HepG2 (cell line): ENCODE measurements at regions not wholly inside any gene's neighbourhood (a gene's known extent, or its start where the extent isn't known, plus 50 kb on each side); places are given as distances from the start of the nearest gene placed in this dataset.

Experiments
- ATAC-seq: fragments of 200-7000 bp; cut with Tn5 transposase; 3 replicates; pipeline ENCODE4 v1.9.1; 2020; ENCODE audit warnings: mild to moderate bottlenecking, moderate library complexity
- BruUV-seq: library from RNA; stranded (reverse); fragments of 400-500 nt; replicated peaks from 2 replicates; lab custom pipeline; 2021; lab: Mats Ljungman, UMichigan
- CTCF ChIA-PET: fragments of 300-600 bp; formaldehyde crosslinking; extraction: SDS; loops from one replicate; lab custom pipeline; 2021; ENCODE audit warnings: low total read pairs, inconsistent platforms, low intra/inter-chr PET ratio; lab: Yijun Ruan, JAX
- POLR2A ChIA-PET: fragments of 350-600 bp; sonication (Branson Sonifier 250); formaldehyde crosslinking; loops from one replicate; lab custom pipeline; 2020; ENCODE audit warnings: antibody characterized with exemption, inconsistent platforms; lab: Yijun Ruan, JAX
- DNase-seq: peaks from one replicate; pipeline ENCODE4 v3.0.0-alpha.2; 2015; ENCODE audit warnings: low spot score
- FAIRE-seq: peaks from 3 replicates; lab custom pipeline; 2011; peaks lifted over from hg19 to GRCh38; lab: Jason Lieb, UNC
- H2AFZ ChIP-seq: one replicate; pipeline ENCODE4 v1.6.1; 2011; ENCODE audit warnings: low read length, inconsistent platforms
- H3K27ac ChIP-seq: fragments of 300-600 bp; 3 replicates; pipeline ENCODE4 v1.8.0; 2011; ENCODE audit warnings: mixed run types, mild to moderate bottlenecking, mixed read lengths, low read length, inconsistent platforms; ENCODE audit not compliant: insufficient read depth; ENCODE audit errors: extremely low read length
- H3K27me3 ChIP-seq, 2 experiments: fragments of 200-600 bp in 1 of 2; 2 replicates in 1 of 2; 3 replicates in 1 of 2; pipeline versions ENCODE4 v1.6.0 to v1.8.0; 2011; ENCODE audit warnings: low read length in 2 of 2, mild to moderate bottlenecking in 2 of 2, moderate library complexity in 2 of 2, inconsistent platforms in 1 of 2; ENCODE audit not compliant: insufficient read depth in 2 of 2, control insufficient read depth in 1 of 2
- H3K36me3 ChIP-seq, 2 experiments: fragments of 200-600 bp in 1 of 2; replicated peaks in 1 of 2; 2 replicates in 1 of 2; 3 replicates in 1 of 2; pipeline versions ENCODE4 v1.5.1 to v1.8.0; 2011; ENCODE audit warnings: low read length in 2 of 2, inconsistent platforms in 1 of 2; ENCODE audit not compliant: insufficient read depth in 2 of 2, control insufficient read depth in 1 of 2
- H3K4me1 ChIP-seq: 2 replicates; pipeline ENCODE4 v1.5.1; 2012; ENCODE audit warnings: low read length, inconsistent platforms; ENCODE audit not compliant: insufficient read depth
- H3K4me2 ChIP-seq: 2 replicates; pipeline ENCODE4 v1.6.0; 2011; ENCODE audit warnings: low read depth, low read length, inconsistent platforms
- H3K4me3 ChIP-seq, 3 experiments: fragments of 200-600 bp in 1 of 3; sonication (generic), shearing (Covaris generic) in 1 of 3; replicated peaks in 1 of 3; 2 replicates each; pipeline ENCODE4 v1.5.1; 2011 to 2016; ENCODE audit warnings: low read length in 3 of 3, inconsistent platforms in 2 of 3, low read depth in 2 of 3, mild to moderate bottlenecking in 2 of 3, control low read depth in 1 of 3, mixed read lengths in 1 of 3; ENCODE audit not compliant: insufficient read depth in 1 of 3
- H3K79me2 ChIP-seq: one replicate; pipeline ENCODE4 v1.6.1; 2011; ENCODE audit warnings: low read length, inconsistent platforms; ENCODE audit not compliant: insufficient read depth
- H3K9ac ChIP-seq: 2 replicates; pipeline ENCODE4 v1.6.0; 2011; ENCODE audit warnings: mild to moderate bottlenecking, low read depth, low read length, inconsistent platforms; ENCODE audit not compliant: insufficient read depth
- H3K9me3 ChIP-seq: 2 replicates; pipeline ENCODE4 v1.5.1; 2012; ENCODE audit warnings: mild to moderate bottlenecking, low read length
- H4K20me1 ChIP-seq: 2 replicates; pipeline ENCODE4 v1.6.0; 2011; ENCODE audit warnings: inconsistent platforms, mild to moderate bottlenecking, low read length, moderate library complexity; ENCODE audit not compliant: insufficient read depth
- ATAD3A ChIP-seq: sonication (generic); formaldehyde crosslinking; IDR thresholded peaks from 2 replicates; pipeline ENCODE4 v1.4.0; 2020; ENCODE audit warnings: missing genetic modification reagents
- ELF3 ChIP-seq: IDR thresholded peaks from 2 replicates; pipeline ENCODE4 v1.6.1; 2016; ENCODE audit warnings: missing genetic modification reagents, missing compliant biosample characterization
- GTF2F1 ChIP-seq: fragments of 150-350 bp; IDR thresholded peaks from 2 replicates; pipeline ENCODE4 v1.6.1; 2014; ENCODE audit warnings: low read length
- HDAC2 ChIP-seq: sonication (generic); formaldehyde crosslinking; IDR thresholded peaks from 2 replicates; pipeline ENCODE4 v1.4.0; 2020; ENCODE audit warnings: missing genetic modification reagents
- HHEX ChIP-seq: IDR thresholded peaks from 2 replicates; pipeline ENCODE4 v1.6.1; 2016; ENCODE audit warnings: control low read depth
- MLLT10 ChIP-seq: sonication (generic); formaldehyde crosslinking; IDR thresholded peaks from 2 replicates; pipeline ENCODE4 v1.4.0; 2020; ENCODE audit warnings: missing genetic modification reagents
- NPAS2 ChIP-seq: sonication (generic); formaldehyde crosslinking; IDR thresholded peaks from 2 replicates; pipeline ENCODE4 v1.8.0; 2022; ENCODE audit warnings: mild to moderate bottlenecking, missing genetic modification reagents, borderline replicate concordance
- SOX6 ChIP-seq, 2 experiments: fragments of 450-650 bp in 1 of 2; sonication (generic) in 1 of 2; formaldehyde crosslinking in 1 of 2; IDR thresholded peaks; 2 replicates each; pipeline versions ENCODE4 v1.4.0 to v1.6.1; 2017 to 2020; ENCODE audit warnings: antibody characterized with exemption in 1 of 2, mild to moderate bottlenecking in 1 of 2, missing genetic modification reagents in 1 of 2
- ZFP82 ChIP-seq: sonication (generic); formaldehyde crosslinking; IDR thresholded peaks from 2 replicates; pipeline ENCODE4 v1.5.1; 2020; ENCODE audit warnings: mild to moderate bottlenecking, missing genetic modification reagents, borderline replicate concordance
- ZNF558 ChIP-seq: sonication (generic); formaldehyde crosslinking; IDR thresholded peaks from 2 replicates; pipeline ENCODE4 v1.9.0; 2022; ENCODE audit warnings: mild to moderate bottlenecking, missing genetic modification reagents, borderline replicate concordance
- ZNF562 ChIP-seq: sonication (generic); formaldehyde crosslinking; IDR thresholded peaks from 2 replicates; pipeline ENCODE4 v1.8.0; 2022; ENCODE audit warnings: missing genetic modification reagents, borderline replicate concordance
- WGBS: methylation state at CpG from one replicate; pipeline ENCODE4 v1.1.6; 2017; ENCODE audit warnings: low lambda C conversion rate; 5-methylcytosine and 5-hydroxymethylcytosine counted together
- in situ Hi-C: cut with HindIII; loops from 2 replicates; pipeline ENCODE4 v1.10.0; 2017; ENCODE audit warnings: low pct_unique_long_range_greater_than_20kb; ENCODE audit not compliant: extremely low pct_ligation_motif_present
- intact Hi-C: fragments of 100-400 bp; cut with micrococcal nuclease; formaldehyde crosslinking; loops from one replicate; pipeline ENCODE4 v1.10.0; 2022; ENCODE audit not compliant: unreplicated experiment
- TF ChIP-seq, protein P1 (sequence below): sonication (generic); formaldehyde crosslinking; conservative IDR thresholded peaks from 2 replicates; pipeline ENCODE4 v1.8.1; 2023; ENCODE audit warnings: missing genetic modification reagents
- TF ChIP-seq, protein P2 (sequence below): sonication (generic); formaldehyde crosslinking; IDR thresholded peaks from 2 replicates; pipeline ENCODE4 v1.9.0; 2021; ENCODE audit warnings: missing genetic modification reagents, borderline replicate concordance
- TF ChIP-seq, protein P3 (sequence below): sonication (generic); formaldehyde crosslinking; IDR thresholded peaks from 2 replicates; pipeline ENCODE4 v1.8.1; 2023; ENCODE audit warnings: missing genetic modification reagents, inconsistent platforms, borderline replicate concordance
- TF ChIP-seq, protein P4 (sequence below): sonication (generic); formaldehyde crosslinking; IDR thresholded peaks from 2 replicates; pipeline ENCODE4 v1.4.0; 2020; ENCODE audit warnings: mild to moderate bottlenecking, missing genetic modification reagents, borderline replicate concordance

DNA sequence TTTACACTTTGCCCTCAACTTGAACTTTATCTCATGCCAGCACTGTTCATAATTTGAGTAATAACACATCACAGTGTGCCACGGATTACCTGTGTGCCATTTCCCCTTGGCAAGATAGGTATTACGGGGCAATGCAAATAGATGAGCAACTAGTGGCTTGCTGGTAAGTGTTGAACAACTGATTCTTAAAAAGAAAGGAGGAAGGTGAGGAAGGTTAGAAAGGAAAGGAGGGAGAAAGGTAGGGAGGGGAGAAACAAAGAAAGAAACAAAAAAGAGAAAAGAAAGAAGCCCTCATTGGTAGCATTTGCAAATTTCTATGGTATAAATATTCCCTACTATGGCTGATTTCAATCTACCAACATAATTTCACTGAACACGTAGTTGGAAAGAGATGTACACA lies 118.2 kb upstream of the OLIG2 start (continued):
- TF ChIP-seq ZNF562 (CRISPR knock-in tag) (no peak), HDAC2 (CRISPR knock-in tag) (no peak)
- TF ChIP-seq, protein P1, sequence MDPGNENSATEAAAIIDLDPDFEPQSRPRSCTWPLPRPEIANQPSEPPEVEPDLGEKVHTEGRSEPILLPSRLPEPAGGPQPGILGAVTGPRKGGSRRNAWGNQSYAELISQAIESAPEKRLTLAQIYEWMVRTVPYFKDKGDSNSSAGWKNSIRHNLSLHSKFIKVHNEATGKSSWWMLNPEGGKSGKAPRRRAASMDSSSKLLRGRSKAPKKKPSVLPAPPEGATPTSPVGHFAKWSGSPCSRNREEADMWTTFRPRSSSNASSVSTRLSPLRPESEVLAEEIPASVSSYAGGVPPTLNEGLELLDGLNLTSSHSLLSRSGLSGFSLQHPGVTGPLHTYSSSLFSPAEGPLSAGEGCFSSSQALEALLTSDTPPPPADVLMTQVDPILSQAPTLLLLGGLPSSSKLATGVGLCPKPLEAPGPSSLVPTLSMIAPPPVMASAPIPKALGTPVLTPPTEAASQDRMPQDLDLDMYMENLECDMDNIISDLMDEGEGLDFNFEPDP (CRISPR knock-in tag): no peak
- TF ChIP-seq, protein P2, sequence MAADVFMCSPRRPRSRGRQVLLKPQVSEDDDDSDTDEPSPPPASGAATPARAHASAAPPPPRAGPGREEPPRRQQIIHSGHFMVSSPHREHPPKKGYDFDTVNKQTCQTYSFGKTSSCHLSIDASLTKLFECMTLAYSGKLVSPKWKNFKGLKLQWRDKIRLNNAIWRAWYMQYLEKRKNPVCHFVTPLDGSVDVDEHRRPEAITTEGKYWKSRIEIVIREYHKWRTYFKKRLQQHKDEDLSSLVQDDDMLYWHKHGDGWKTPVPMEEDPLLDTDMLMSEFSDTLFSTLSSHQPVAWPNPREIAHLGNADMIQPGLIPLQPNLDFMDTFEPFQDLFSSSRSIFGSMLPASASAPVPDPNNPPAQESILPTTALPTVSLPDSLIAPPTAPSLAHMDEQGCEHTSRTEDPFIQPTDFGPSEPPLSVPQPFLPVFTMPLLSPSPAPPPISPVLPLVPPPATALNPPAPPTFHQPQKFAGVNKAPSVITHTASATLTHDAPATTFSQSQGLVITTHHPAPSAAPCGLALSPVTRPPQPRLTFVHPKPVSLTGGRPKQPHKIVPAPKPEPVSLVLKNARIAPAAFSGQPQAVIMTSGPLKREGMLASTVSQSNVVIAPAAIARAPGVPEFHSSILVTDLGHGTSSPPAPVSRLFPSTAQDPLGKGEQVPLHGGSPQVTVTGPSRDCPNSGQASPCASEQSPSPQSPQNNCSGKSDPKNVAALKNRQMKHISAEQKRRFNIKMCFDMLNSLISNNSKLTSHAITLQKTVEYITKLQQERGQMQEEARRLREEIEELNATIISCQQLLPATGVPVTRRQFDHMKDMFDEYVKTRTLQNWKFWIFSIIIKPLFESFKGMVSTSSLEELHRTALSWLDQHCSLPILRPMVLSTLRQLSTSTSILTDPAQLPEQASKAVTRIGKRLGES (CRISPR knock-in tag): no peak

DNA sequence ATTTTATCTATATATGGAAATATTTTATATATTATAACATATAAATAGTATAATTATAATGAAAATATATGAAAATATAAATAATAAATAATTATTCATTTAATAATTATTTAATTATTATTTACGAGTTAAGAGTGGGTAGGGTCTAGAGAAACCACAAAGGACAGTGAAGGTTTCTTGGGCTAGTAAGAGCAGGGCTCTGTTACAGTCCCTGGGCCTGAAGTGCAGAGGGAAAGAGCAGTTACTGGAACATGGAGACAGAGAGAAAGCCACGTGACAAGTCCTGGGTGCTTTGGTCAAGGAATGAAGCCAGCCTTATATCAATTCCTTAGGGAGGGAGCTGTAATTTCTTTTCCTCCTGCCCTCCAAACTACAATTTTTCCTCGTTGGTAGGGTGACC lies 117.2 kb upstream of the OLIG2 start:
- Histone ChIP-seq H2AFZ (no peak overlapping the region), H4K20me1 (no peaks in the 10 kb centered on the region), H3K9ac (no peak overlapping the region), H3K4me1 (no peaks in the 10 kb centered on the region), H3K27me3 (no peaks in the 10 kb centered on the region), H3K27ac (no peak overlapping the region), H3K79me2 (no peaks in the 10 kb centered on the region), H3K9me3 (no peaks in the 10 kb centered on the region), H3K36me3 (no peaks in the 10 kb centered on the region), H3K4me3 (no peak overlapping the region), H3K4me2 (no peak overlapping the region)
- no peak for ATAC-seq
- no TSS peak for BruUV-seq
- FAIRE-seq: no peak
- intact Hi-C loops: no loop called here
- POLR2A ChIA-PET: no interaction called here
- in situ Hi-C loops: no loop called here
- no peak for DNase-seq
- CTCF ChIA-PET: no interaction called here
- 3% methylated on average over 3 of the region's 3 CpGs for WGBS
- TF ChIP-seq ELF3 (CRISPR knock-in tag) (no peak), HHEX (CRISPR knock-in tag) (no peak), SOX6 (IDR thresholded peaks at IDR 0.05) (no peak), SOX6 (CRISPR knock-in tag; IDR thresholded peaks at IDR 0.05) (no peak), GTF2F1 (no peak), MLLT10 (CRISPR knock-in tag) (no peak), ZFP82 (CRISPR knock-in tag) (no peak), ATAD3A (CRISPR knock-in tag) (no peak), ZNF558 (CRISPR knock-in tag) (no peak), NPAS2 (CRISPR knock-in tag) (no peak)
- TF ChIP-seq, protein P3, sequence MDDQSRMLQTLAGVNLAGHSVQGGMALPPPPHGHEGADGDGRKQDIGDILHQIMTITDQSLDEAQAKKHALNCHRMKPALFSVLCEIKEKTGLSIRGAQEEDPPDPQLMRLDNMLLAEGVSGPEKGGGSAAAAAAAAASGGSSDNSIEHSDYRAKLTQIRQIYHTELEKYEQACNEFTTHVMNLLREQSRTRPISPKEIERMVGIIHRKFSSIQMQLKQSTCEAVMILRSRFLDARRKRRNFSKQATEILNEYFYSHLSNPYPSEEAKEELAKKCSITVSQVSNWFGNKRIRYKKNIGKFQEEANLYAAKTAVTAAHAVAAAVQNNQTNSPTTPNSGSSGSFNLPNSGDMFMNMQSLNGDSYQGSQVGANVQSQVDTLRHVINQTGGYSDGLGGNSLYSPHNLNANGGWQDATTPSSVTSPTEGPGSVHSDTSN: no peak
- TF ChIP-seq, protein P4, sequence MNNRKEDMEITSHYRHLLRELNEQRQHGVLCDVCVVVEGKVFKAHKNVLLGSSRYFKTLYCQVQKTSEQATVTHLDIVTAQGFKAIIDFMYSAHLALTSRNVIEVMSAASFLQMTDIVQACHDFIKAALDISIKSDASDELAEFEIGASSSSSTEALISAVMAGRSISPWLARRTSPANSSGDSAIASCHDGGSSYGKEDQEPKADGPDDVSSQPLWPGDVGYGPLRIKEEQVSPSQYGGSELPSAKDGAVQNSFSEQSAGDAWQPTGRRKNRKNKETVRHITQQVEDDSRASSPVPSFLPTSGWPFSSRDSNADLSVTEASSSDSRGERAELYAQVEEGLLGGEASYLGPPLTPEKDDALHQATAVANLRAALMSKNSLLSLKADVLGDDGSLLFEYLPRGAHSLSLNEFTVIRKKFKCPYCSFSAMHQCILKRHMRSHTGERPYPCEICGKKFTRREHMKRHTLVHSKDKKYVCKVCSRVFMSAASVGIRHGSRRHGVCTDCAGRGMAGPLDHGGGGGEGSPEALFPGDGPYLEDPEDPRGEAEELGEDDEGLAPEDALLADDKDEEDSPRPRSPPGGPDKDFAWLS (CRISPR knock-in tag): no peak
